Esophagus mucosa (tissue), 1 donor: ENCODE measurements at regions not wholly inside any gene's neighbourhood (a gene's known extent, or its start where the extent isn't known, plus 50 kb on each side); places are given as distances from the start of the nearest gene placed in this dataset.
"Not testable (repeated sequence)": the region's sequence is repeated elsewhere in the genome, so short reads cannot be mapped to it uniquely, and the experiment has no call there.

Experiments used
- ATAC-seq: fragments of 200-7000 bp; cut with Tn5 transposase; one replicate; pipeline ENCODE4 v1.9.1; 2020
- donor health status: DM: yes; HTN: yes; CAD: no.

GRCh38 chr7:10325395-10325794 is 648.3 kb upstream of the PHF14 start:
- ATAC-seq = no peak

DNA sequence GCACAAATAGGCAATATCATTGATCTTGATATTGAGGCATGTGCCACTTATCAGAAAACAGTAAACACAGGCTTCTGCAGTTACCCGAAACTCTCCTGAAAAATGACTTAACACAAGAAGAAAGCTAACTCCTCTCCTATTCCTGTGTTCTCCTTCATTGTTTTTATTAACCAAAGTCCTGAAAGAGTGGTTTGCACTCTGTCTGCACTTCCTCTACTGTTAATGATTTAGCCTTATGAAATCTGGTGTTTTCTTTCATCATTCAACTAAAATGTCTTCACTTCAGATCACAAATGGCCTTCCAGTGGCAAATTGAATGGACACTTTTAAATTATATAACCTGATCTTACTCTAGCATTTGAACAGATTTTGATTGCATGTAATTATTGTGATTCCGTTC is 630.6 kb upstream of the PHF14 start:
- ATAC-seq = no peak

GRCh38 chr7:10346032-10346431 is 627.6 kb upstream of the PHF14 start:
- ATAC-seq = no peak

DNA sequence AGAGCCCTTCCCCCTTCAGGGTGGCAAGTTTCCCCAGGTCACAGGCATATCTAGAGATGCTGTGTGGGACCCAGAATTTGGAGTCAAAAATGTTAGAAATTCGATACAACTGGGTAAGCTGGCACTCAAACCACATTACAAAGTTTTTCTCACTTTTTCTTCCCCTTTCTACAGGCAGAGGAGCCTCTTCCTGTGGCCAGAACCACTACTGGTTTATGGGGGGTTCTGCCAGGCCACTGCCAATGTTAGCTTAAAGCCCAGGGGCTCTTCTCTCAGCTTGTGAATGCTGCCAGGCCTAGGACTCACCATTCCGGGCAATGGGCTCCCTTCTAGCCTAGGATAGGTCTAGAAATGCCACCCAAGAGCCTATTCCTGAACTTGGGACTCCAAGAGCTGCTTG is 617.9 kb upstream of the PHF14 start:
- no peak for ATAC-seq

- ATAC-seq = no peak
These were observed 613.6 kb upstream of the PHF14 start for GRCh38 chr7:10360050-10360449.

DNA sequence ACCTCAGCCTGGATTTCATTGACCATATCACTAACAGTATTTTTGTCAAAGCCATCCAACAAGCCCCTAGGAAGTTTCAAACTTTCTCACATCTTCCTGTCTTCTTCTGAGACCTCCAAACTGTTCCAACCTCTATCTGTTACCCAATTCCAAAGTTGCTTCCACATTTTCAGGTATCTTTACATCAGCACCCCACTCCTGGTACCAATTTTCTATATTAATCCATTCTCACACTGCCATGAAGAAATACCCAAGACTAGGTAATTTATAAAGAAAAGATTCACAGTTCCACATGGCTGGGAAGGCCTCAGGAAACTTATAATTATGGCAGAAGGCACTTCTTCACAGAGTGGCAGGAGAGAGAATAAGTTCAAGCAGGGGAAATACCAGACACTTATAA is 571.9 kb upstream of the PHF14 start:
- ATAC-seq = no peak

- ATAC-seq = no peak
These were observed 561.2 kb upstream of the PHF14 start for GRCh38 chr7:10412422-10413019.

DNA sequence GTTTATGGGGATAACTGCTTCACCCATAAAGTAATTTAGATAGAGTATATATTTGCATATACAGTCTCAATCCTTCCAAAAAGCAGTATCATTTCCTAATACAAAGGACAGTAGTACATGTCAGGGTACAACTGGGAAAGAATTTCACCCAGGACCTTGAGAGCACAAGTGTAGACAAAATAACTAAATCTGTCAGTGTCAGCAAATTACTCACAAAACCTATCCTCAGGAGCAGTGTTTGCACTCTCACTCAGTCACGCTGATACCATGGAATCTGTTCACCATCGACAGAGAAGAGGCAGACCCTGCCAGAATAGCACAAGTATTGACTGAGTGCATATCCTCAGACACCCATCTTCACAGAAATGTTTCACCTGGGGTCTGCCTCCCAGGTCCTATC is 554.7 kb upstream of the PHF14 start:
- ATAC-seq = no peak

DNA sequence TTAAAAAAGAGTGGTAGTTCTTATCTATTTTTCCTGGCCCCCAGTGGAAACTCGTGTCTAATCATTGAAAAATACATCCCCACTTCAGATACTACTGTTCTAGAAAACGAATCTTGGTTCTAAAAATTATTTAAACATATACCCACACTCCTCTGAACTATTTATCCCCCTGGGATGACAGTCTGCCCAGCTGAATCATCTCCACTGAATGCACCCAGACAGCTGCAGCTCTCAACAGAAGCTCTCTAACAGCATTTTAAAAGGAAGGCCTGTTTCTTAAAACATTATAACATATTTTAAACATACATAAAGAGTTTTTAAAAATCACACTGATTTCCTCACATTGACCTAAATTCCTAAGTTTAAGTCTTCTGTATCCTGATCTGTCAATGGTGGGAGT is 544.6 kb upstream of the PHF14 start:
- no peak for ATAC-seq

DNA sequence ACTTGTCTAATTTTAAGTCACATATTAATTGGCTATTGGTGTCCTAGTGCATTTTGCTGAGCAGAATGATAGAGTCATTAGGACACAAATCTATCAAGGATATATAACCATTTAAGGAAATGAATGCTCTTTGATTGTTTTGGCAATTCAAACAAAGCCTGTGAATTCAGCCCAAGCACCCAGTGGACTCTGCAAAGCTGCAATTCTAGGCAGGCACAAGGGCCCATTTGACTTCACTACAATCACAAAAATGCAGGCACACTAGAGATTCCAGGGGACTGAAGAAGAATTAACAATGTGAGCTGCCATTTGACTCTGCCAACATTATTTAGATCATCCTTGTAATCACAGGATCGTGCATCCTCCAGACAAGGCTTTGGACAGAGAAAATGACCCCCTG is 544.2 kb upstream of the PHF14 start:
- no peak for ATAC-seq

DNA sequence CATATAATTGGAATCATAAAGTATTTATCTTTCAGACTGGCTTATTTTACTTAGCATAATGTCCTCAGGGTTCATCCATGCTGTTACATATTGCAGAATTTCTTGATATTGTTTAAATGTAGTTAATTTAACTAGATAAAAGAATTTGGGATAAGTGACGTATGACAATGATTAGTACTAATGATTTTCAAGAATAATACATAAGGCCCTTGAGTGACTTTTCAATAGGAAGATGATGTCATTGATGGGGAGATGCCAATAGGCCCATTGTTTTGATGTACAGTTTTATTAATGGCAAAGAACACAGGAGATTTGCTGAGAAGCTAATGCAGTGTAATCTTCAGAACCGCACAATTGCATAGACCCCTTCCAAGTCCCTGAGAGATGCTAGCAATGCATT is 537.4 kb upstream of the PHF14 start:
- no peak for ATAC-seq

DNA sequence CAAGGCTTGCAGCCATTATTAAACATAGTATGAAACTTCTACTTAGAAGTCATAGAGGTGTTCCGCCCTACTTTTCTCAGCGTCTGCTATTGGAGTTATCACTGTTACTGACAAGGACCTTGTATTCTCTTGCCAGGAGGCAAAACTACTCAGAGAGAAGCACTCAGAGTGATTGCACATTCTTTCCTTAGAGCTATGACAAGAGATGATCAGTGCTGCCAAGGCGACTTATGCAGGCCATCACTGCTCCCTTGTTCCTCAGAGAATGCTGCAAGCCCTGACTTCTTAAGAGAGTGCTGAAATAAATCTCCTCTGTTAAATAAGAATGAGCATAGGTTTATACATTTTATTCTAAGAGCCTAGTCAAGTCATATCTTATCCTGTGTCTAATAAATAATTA is 534.6 kb upstream of the PHF14 start:
- no peak for ATAC-seq

DNA sequence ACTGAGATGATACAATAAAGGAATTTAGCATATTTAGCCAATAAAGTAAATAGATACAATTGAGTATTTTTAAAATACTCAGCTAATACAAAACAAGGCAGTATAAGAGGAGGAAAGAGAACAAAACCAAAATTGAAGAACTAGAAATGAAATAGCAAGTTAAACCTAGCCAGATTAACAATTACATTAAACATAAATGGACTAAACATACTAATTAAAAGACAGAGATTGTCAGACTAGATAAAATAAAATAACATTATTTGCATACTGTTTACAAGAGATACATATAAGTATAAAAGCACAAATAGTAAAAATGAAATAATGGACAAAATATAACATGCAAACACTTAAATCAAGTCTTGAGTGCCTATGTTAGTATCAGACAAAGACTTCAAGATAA is 517.7 kb upstream of the PHF14 start:
- no peak for ATAC-seq

GRCh38 chr7:10460474-10460873 is 513.2 kb upstream of the PHF14 start:
- no peak for ATAC-seq

GRCh38 chr7:10463701-10464100 is 510.0 kb upstream of the PHF14 start:
- ATAC-seq = no peak

GRCh38 chr7:10465536-10465935 is 508.1 kb upstream of the PHF14 start:
- ATAC-seq = not testable (repeated sequence)

DNA sequence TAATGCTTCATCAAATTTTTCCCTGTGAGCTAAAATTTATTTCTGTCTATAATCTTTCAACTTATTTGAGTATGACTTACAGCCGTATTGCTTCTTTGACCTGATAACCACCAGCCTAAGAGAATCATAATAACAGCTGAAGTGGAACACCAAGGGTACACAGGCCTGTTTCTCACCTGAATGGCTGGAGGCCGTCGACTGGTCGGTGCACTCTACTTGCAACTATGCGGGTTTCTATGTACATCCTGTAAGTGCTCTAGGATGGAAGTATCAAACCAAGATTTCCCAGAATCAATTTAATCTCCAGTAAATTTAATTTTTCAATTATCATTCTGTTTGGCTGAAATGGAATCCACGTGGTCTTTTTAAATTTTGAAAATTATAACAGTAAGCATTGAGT is 504.8 kb upstream of the PHF14 start:
- no peak for ATAC-seq

GRCh38 chr7:10469476-10469875 is 504.2 kb upstream of the PHF14 start:
- ATAC-seq = no peak

DNA sequence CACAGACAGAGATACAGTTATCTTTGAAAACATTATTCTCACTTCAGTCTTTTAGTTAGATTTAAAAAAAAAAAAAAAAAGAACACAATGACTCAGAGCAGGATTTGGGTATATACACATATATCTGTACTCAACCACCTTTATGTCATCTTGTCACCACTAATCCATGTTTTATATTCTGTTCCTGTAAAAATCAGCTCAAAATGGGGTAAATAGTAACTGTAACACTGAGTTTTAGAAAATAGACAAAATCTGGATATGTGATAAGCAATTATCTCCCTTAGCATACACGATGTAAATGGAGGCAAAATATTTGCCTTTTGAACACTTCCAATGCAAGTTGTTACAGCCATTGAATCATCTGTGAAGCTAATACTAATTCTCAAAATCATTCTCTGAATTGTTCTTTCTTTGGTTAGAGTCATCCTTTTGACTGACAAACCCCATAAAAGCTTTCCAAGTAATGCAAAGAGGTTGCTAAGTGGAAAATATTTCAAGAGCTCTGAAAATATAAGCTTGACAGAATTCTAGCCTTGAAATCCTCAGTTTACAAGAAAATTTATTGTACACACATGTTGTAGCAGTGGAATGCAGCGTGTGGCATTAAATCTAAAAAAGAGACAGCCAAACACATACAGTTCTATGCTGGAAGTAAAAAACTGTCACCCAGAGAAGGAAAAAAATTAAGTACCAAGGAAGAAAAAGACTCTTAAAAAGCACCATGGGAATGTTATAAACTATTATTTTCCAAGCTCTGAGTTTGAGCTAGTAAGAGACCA is 502.2 kb upstream of the PHF14 start:
- no peak for ATAC-seq

GRCh38 chr7:10472115-10472514 is 501.6 kb upstream of the PHF14 start:
- ATAC-seq = no peak

- no peak for ATAC-seq
These were observed 500.1 kb upstream of the PHF14 start for GRCh38 chr7:10473569-10473968.

DNA sequence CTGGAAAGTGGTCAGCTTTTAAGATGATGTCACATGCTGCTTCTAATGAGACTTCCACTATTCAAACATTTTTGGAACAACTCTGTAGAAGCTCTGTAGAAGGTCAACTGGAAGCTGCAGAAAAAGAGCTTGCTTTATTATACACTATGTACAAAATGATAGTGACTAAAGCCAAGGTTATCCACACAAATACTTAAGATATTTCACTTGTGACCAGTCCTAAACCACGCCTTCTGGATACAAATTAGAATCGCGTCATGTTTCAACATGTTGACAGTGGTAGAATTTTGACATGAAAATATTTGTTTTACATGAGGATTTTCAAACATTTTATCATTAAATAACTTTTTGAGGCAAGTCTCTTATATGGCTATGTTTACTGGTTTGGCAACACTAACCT is 499.6 kb upstream of the PHF14 start:
- no peak for ATAC-seq

GRCh38 chr7:10475940-10476641 is 497.6 kb upstream of the PHF14 start:
- no peak for ATAC-seq

GRCh38 chr7:10476642-10477041 is 497.0 kb upstream of the PHF14 start:
- ATAC-seq = no peak
